Myocyte (in vitro differentiated cells): ENCODE measurements at regions not wholly inside any gene's neighbourhood (a gene's known extent, or its start where the extent isn't known, plus 50 kb on each side); places are given as distances from the start of the nearest gene placed in this dataset.

Experiments
- DNase-seq: peaks from one replicate; pipeline ENCODE4 v3.0.0-alpha.2; 2012; ENCODE audit warnings: low read depth

- no peak for DNase-seq
These were observed 53.7 kb upstream of the TRAK1 start for GRCh38 chr3:42037318-42037945.

DNA sequence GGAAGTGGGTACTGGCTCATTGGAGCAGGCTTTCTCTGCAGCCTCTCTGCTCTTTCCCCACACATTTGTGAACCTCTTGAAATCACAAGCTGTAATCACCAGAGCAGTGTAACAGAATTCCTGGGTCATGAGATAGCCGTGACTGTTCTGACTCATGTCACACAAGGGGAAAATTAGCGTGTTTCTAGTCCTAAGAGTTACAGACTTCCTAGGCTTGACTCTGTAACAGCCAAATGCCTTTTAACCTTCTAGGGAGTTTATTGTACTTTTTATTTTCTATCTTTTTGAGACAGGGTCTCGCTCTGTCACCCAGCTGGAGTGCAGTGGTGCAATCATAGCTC lies 54.7 kb upstream of the TRAK1 start:
- peak; percentile 94 for DNase-seq

DNA sequence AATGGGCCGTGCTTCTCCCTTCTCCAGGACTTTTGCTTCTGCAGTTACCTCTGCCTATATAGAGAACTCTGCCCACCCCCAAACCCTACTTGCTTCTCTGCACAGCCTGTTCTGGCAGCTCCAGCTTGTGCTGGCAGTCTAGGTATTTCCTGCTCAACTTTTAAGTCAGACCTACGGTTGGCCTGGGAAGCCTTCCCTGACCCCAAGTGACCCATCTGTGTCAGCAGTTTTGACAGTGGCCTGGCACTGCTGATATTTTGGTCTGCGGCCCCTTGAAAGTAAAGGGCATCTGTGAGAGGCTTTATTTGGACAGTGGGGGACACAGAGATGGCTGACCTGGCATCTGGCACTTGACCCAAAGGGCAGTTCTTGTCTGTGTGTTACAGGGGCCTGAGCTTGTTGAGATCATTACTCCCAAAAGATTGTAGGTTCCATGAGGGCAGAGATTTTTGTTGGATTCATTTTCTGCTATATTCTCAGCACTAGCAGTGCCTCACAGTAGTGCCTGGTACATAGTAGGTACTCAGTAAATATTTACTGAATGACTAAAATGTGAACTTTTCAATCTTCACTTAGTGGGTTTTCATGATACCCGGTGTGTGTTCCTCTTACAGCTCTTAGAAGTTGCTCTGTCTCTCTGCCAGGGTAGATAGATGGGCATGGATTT lies 55.2 kb upstream of the TRAK1 start:
- peak; percentile 76 for DNase-seq

DNA sequence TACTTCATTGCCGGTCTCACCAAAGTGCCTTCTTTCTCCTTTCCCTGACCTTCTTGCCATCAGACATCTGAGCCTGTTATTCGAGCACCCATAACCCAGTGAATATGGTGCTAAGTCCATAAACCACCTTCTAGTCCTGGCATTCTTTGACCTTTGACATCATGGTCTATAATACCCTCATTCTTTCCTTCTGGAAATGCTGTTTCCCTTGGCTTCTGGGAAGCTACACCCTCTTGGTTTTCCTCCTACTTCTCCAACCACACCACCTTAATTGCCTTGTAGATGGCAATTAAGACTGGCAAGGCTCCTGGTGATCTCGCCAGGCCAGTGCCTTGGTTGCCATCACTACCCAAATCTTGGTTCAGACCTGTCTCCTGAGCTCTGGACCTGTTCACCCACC lies 56.1 kb upstream of the TRAK1 start:
- no peak for DNase-seq

- no peak for DNase-seq
These were observed 57.4 kb upstream of the TRAK1 start for GRCh38 chr3:42033741-42034140.

- DNase-seq = peak; percentile 89
These were observed 58.3 kb upstream of the TRAK1 start for GRCh38 chr3:42032693-42033349.

DNA sequence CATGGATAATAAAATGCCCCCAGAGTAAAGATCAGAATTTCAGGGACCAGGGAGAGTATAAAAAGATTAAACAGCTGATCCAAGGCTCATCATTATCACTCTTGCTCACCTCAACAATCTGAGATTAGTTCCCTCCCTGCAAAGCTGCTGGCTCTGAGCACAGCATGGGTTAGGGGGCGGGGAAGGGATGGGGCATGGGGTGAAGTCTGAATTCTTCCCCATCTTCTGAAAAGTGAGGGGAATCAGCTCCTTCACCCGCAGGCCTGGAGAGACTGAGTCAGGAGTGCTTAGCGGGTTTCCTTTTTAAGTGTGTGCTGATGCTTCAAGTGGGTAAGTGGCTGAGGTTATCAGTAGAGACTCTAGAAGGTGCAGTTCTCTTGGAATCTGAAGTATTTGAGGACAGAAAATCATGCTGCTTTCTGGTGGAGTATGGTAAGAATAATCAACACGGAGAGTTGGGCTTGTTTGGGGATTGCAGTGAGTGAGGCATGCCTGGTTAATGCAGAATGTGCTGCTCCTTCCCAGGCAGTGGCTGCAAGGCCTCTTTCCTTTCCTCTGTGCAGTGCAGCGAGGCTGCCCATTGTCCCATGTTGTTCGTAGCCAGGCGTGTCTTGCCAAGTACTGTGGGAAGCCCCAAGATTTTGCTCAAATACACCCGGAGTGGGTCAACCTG lies 59.2 kb upstream of the TRAK1 start:
- peak; percentile 38 for DNase-seq

DNA sequence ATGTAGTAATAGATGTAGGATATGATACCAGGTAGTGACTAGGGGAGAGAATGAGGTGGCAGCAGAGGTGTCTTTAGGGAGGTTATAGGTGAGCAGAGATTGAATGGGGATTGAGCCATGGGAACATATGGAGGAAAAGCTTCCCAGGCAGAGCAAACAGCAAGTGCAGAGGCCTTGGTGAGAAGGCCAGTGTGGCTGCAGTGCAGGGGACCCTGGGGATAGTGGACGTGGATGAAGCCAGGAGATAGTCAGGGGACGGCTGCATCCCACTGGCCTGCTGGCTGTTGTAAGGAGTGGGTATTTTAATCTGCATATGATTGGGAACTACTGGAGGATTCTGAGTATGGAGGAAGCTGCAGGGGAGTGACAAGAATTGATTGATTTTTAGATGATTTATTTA lies 62.7 kb upstream of the TRAK1 start:
- no peak for DNase-seq

DNA sequence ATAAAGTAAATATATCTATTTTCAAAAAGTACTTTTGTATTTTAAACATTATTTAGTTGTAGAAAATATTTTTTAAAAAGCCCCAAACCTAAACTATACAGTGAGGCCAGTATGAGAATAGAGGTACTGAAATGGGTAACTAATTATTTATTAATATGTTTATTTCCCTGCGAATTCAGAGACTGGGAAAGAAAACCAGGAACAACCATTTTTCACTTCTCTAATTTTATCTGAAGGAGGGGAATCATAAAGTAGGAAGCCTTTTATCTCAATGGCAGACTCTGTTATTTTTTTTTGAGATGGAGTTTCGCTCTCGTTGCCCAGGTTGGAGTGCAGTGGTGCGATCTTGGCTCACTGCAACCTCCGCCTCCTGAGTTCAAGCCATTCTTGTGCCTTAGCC lies 63.6 kb upstream of the TRAK1 start:
- no peak for DNase-seq

DNA sequence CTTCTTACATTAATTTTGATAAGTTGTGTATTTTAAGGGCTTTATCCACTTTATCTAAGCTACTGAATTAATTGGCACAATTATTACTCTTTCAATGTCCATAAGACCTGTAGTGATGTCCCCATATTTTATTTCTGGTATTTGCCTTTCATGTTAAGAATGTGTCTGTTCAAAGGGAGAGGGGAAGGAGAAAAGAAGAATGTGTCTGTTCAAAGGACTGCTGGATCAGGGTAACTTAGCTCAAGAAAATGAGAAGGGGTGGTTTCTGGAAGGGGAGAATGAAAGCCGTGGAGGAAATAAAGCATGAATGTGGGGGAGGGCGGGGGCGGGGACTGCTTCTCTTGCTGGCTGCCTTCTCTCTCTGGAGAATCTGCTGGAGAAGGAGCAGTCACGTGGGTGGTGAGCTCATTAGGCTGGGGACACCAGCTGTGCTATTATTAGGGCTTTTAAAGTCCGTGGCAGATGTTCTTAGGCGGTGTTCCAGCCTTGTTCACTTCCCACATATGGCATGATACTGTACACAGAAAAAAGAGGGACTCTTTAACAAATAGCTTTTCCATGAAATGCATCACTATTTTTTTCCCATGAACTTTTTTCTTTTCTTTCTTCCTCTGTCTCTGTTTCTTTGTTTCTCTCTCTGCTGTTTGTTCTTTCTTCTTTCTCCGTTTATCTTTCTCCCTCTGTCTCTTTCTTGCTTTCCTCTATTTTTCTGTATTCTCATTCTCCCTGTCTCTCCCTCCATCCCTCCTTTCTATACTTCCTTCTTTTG lies 63.7 kb upstream of the ULK4 start:
- DNase-seq = peak; percentile 99

- DNase-seq = no peak
These were observed 62.9 kb upstream of the ULK4 start for GRCh38 chr3:42024591-42025351.

DNA sequence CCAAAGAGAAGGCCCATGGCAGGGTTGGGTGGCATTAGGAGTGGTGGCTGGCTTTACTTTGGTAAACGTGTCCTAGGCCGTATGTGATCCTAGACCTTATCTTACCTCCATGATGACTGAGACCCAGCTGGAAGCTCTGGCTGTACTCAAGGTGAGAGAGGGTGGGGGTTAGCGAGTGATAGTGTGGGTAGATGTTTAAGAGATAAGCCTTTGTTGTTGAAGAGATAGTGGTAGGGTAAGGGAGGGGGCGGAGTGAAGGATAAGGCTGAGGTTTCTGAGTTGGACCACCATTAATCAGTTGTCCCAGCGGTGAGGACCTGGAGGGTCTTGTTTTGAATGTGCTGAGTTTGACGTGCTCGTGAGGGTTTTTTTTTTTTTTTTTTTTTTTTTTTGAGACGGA lies 61.5 kb upstream of the ULK4 start:
- no peak for DNase-seq

- DNase-seq = peak; percentile 35
These were observed 60.5 kb upstream of the ULK4 start for GRCh38 chr3:42022355-42022754.

DNA sequence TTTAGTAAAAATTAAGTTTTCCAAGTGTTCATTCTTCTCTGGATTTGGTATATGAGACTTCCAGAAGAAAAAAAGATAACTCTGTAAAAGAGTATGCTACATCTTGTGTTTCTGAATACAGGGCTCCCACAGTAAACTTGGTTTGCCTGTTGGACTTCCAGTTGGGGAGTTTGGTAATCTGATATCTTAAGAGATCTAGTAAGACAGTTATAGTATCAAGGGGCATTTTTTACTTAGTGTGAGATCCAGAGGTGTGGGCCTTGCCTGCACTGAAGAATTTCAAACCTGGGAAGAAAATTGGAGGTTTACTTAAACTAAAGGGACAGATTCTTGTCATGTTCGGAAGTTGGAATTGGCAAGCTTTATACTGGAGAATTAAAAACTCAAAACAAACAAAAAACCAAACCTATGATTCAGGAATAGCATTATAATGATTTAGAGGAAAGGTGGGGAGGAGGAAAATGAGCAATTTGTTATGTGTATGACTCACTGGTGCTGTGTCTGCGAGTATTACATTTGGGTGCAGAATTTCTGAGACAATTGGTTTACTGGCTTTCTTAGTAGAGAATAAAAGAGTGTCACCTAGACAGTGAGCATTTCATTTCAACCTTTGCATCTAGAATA lies 58.9 kb upstream of the ULK4 start:
- peak; percentile 36 for DNase-seq

DNA sequence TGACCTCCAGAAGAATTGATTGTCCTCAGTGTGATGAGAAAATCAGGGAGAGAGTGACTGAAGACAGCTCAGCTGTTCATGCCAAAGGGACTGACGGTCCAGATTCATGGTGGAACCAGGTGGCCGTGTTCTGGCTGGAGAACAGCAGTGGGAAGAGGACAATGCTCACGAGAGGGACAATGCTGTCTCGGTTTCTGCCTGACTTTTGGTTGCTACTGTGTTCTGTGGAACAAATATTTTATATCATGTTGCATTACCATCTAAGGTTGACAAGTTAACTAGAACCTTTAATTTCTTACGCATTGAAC lies 58.0 kb upstream of the ULK4 start:
- DNase-seq = peak; percentile 40

GRCh38 chr3:42019144-42019952 lies 57.4 kb upstream of the ULK4 start:
- no peak for DNase-seq

GRCh38 chr3:42014921-42015533 lies 53.1 kb upstream of the ULK4 start:
- DNase-seq = peak; percentile 74

GRCh38 chr3:42014458-42014920 lies 52.6 kb upstream of the ULK4 start:
- peak; percentile 43 for DNase-seq
